OCI-LY7 (cell line): ENCODE measurements at regions not wholly inside any gene's neighbourhood (a gene's known extent, or its start where the extent isn't known, plus 50 kb on each side); places are given as distances from the start of the nearest gene placed in this dataset.

Experiments
- BruUV-seq: library from RNA; stranded (reverse); fragments of 400-500 nt; replicated peaks from 2 replicates; lab custom pipeline; 2021; lab: Mats Ljungman, UMichigan
- CTCF ChIA-PET: fragments of 300-600 bp; sonication (Branson Sonifier 250); formaldehyde crosslinking; loops from one replicate; lab custom pipeline; 2022; ENCODE audit warnings: antibody characterized with exemption; ENCODE audit not compliant: unreplicated experiment; lab: Charles Lee
- POLR2A ChIA-PET: fragments of 300-600 bp; sonication (Branson Sonifier 250); formaldehyde crosslinking; loops from one replicate; lab custom pipeline; 2022; ENCODE audit warnings: antibody characterized with exemption; lab: Charles Lee
- DNase-seq: peaks from one replicate; pipeline ENCODE4 v3.0.0-alpha.2; 2015; ENCODE audit warnings: low spot score
- H2AFZ ChIP-seq: fragments of 200-600 bp; sonication (generic), shearing (Covaris generic); 2 replicates; pipeline ENCODE4 v1.6.1; 2014; ENCODE audit warnings: mild to moderate bottlenecking, antibody characterized with exemption, low read length, moderate library complexity
- H3K27ac ChIP-seq: fragments of 200-600 bp; sonication (generic); 2 replicates; pipeline ENCODE4 v1.5.1; 2014; ENCODE audit warnings: mixed run types, low read depth, mild to moderate bottlenecking, moderate library complexity, low read length, inconsistent platforms; ENCODE audit not compliant: poor library complexity, severe bottlenecking
- H3K36me3 ChIP-seq: fragments of 200-600 bp; sonication (generic); 2 replicates; pipeline ENCODE4 v1.6.1; 2014; ENCODE audit warnings: mild to moderate bottlenecking, antibody characterized with exemption, low read length, moderate library complexity, mixed read lengths; ENCODE audit not compliant: insufficient read depth
- H3K4me1 ChIP-seq: fragments of 200-600 bp; sonication (generic); 2 replicates; pipeline ENCODE4 v1.5.1; 2014; ENCODE audit warnings: mild to moderate bottlenecking, low read length; ENCODE audit not compliant: insufficient read depth, poor library complexity, severe bottlenecking
- H3K4me2 ChIP-seq: fragments of 200-600 bp; sonication (generic); 2 replicates; pipeline ENCODE4 v1.6.1; 2014; ENCODE audit warnings: mild to moderate bottlenecking, low read length
- H3K4me3 ChIP-seq: fragments of 200-600 bp; sonication (generic); 2 replicates; pipeline ENCODE4 v1.5.1; 2014; ENCODE audit warnings: mild to moderate bottlenecking, low read depth, low read length; ENCODE audit not compliant: poor library complexity, severe bottlenecking
- H3K79me2 ChIP-seq: fragments of 200-600 bp; sonication (generic); 2 replicates; pipeline ENCODE4 v1.6.1; 2016; ENCODE audit warnings: low read depth, mild to moderate bottlenecking, low read length, moderate library complexity, mixed read lengths; ENCODE audit not compliant: insufficient read depth
- H3K9me2 ChIP-seq: fragments of 200-600 bp; sonication (generic); 2 replicates; pipeline ENCODE4 v1.6.1; 2016; ENCODE audit warnings: mild to moderate bottlenecking, low read length, mixed read lengths; ENCODE audit not compliant: insufficient read depth
- H3K9me3 ChIP-seq: fragments of 200-600 bp; sonication (generic); 2 replicates; pipeline ENCODE4 v1.6.1; 2014; ENCODE audit warnings: mild to moderate bottlenecking, mixed run types, low read length, mixed read lengths
- H4K20me1 ChIP-seq: fragments of 200-600 bp; sonication (generic); 2 replicates; pipeline ENCODE4 v1.6.1; 2014; ENCODE audit warnings: mild to moderate bottlenecking, antibody characterized with exemption, low read length, moderate library complexity, mixed read lengths; ENCODE audit not compliant: insufficient read depth
- EZH2phosphoT487 ChIP-seq: fragments of 200-600 bp; sonication (generic); IDR thresholded peaks from 2 replicates; pipeline ENCODE4 v1.6.1; 2018; ENCODE audit warnings: low read depth, borderline replicate concordance, mild to moderate bottlenecking, mixed run types, antibody characterized with exemption, low read length, moderate library complexity, mixed read lengths
- intact Hi-C: fragments of 100-400 bp; cut with micrococcal nuclease; formaldehyde crosslinking; loops from one replicate; pipeline ENCODE4 v1.10.0; 2022; ENCODE audit not compliant: unreplicated experiment
- TF ChIP-seq, protein P1 (sequence below): fragments of 200-600 bp; sonication (generic); conservative IDR thresholded peaks from 2 replicates; pipeline ENCODE4 v1.5.1; 2014; ENCODE audit warnings: mild to moderate bottlenecking, antibody characterized with exemption, low read length, moderate library complexity, mixed read lengths

DNA sequence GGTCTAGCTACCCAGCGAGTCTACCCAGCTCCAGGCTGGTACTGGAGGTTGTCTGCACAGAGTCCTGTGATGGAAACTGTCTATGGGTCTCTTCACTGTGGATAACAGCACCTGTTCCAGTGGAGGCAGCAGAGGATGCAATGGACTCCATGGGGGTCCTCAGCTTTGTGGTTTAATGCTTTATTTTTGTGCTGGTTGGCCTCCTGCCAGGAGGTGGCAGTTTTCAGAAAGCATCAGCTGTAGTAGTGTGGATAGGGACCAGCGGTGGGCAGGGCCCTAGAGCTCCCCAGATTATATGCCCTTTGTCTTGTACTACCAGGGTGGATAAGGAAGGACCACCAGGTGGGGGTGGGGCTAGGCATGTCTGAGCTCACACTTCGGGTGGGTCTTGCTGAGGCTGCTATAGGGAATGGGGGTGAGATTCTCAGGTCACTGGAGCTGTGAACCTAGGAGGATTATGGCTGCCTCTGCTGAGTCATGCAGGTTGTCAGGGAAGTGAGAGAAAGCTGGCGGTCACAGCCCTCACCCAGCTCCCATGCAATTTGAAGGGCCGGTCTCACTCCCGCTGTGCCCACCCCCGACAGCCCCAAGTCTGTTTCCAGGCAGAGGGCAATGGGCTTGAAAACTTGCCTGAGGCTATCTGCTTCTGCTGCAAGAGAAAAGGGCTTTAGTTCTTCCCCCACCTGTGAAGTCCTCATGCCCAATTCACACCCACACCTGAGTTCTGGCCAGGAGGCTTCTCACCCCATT lies 397.1 kb downstream of the TLE1 start:
- CTCF ChIA-PET = no interaction called here
- intact Hi-C loops = no loop called here
- Histone ChIP-seq H3K27ac (no peak overlapping the region), H3K4me1 (no peaks in the 10 kb centered on the region), H4K20me1 (no peaks in the 10 kb centered on the region), H3K4me3 (no peak overlapping the region), H3K4me2 (no peak overlapping the region), H3K36me3 (no peaks in the 10 kb centered on the region), H2AFZ (no peak overlapping the region; the same call in 1 of the 2 replicates), H3K9me3 (no peaks in the 10 kb centered on the region), H3K9me2 (no peaks in the 10 kb centered on the region), H3K79me2 (no peaks in the 10 kb centered on the region)
- POLR2A ChIA-PET = no interaction called here
- no TSS peak for BruUV-seq
- no peak for DNase-seq
- TF ChIP-seq, protein P1, sequence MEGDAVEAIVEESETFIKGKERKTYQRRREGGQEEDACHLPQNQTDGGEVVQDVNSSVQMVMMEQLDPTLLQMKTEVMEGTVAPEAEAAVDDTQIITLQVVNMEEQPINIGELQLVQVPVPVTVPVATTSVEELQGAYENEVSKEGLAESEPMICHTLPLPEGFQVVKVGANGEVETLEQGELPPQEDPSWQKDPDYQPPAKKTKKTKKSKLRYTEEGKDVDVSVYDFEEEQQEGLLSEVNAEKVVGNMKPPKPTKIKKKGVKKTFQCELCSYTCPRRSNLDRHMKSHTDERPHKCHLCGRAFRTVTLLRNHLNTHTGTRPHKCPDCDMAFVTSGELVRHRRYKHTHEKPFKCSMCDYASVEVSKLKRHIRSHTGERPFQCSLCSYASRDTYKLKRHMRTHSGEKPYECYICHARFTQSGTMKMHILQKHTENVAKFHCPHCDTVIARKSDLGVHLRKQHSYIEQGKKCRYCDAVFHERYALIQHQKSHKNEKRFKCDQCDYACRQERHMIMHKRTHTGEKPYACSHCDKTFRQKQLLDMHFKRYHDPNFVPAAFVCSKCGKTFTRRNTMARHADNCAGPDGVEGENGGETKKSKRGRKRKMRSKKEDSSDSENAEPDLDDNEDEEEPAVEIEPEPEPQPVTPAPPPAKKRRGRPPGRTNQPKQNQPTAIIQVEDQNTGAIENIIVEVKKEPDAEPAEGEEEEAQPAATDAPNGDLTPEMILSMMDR = no peak
- no peak for TF ChIP-seq EZH2phosphoT487

GRCh38 chr9:81289622-81290021 lies 399.7 kb downstream of the TLE1 start:
- ChIA-PET CTCF (no interaction called here), POLR2A (no interaction called here)
- Histone ChIP-seq H3K27ac (no peak overlapping the region), H3K9me2 (no peaks in the 10 kb centered on the region), H3K9me3 (no peaks in the 10 kb centered on the region), H3K4me2 (no peak overlapping the region), H3K79me2 (no peaks in the 10 kb centered on the region), H3K36me3 (no peaks in the 10 kb centered on the region), H2AFZ (no peak overlapping the region), H3K4me3 (no peak overlapping the region), H3K4me1 (no peaks in the 10 kb centered on the region), H4K20me1 (no peaks in the 10 kb centered on the region)
- no TSS peak for BruUV-seq
- intact Hi-C loops = no loop called here
- TF ChIP-seq, protein P1 = no peak
- no peak for TF ChIP-seq EZH2phosphoT487
- no peak for DNase-seq

DNA sequence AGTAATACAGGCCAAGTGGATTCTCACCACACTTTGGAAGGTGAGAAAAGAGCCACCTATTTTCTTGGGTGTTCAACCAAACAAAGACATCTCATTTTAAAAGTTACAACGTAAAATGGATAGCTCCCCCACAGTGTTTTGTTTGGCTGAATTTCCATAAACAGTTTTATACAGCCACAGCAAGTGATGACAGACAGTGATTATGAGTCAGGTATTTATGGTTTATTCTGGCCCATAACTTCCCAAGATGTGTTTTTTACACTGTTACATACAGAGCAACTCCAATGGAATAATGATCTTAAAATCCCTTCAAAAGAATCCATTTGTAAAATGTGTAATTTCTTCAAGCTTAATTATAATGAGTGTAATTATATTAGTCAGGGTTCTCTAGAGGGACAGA lies 421.3 kb downstream of the TLE1 start:
- CTCF ChIA-PET = no interaction called here
- H3K27ac ChIP-seq = no peak overlapping the region
- POLR2A ChIA-PET = interaction anchor here (1.3 kb wide), 1 partner anchor 11 kb away, joined by 3 read pairs; no protein-coding TSS in a partner anchor
- H3K9me3 ChIP-seq = no peaks in the 10 kb centered on the region
- no peak overlapping the region for H3K4me3 ChIP-seq
- no peaks in the 10 kb centered on the region for H3K9me2 ChIP-seq
- no peak overlapping the region for H3K4me2 ChIP-seq
- no peak for DNase-seq
- H3K79me2 ChIP-seq = no peaks in the 10 kb centered on the region
- H3K4me1 ChIP-seq = no peaks in the 10 kb centered on the region
- no peak overlapping the region for H2AFZ ChIP-seq
- TF ChIP-seq, protein P1 = no peak
- TF ChIP-seq EZH2phosphoT487 = no peak
- no TSS peak for BruUV-seq
- H4K20me1 ChIP-seq = no peaks in the 10 kb centered on the region
- intact Hi-C loops = no loop called here
- H3K36me3 ChIP-seq = no peaks in the 10 kb centered on the region
